Hepatocyte (in vitro differentiated cells): ENCODE measurements at regions not wholly inside any gene's neighbourhood (a gene's known extent, or its start where the extent isn't known, plus 50 kb on each side); places are given as distances from the start of the nearest gene placed in this dataset.
"Not testable (repeated sequence)": the region's sequence is repeated elsewhere in the genome, so short reads cannot be mapped to it uniquely, and the experiment has no call there.

Source experiments
- DNase-seq: peaks from one replicate; pipeline ENCODE4 v3.0.0-alpha.2; 2016; ENCODE audit warnings: low spot score
- H2AFZ ChIP-seq: fragments of 200-600 bp; sonication (generic); 2 replicates; pipeline ENCODE4 v1.6.0; 2016; ENCODE audit warnings: antibody characterized with exemption, mild to moderate bottlenecking
- H3K27ac ChIP-seq: fragments of 200-600 bp; sonication (generic); 2 replicates; pipeline ENCODE4 v1.5.1; 2016; ENCODE audit warnings: mild to moderate bottlenecking
- H3K27me3 ChIP-seq: fragments of 200-600 bp; sonication (generic); 2 replicates; pipeline ENCODE4 v1.6.1; 2016
- H3K36me3 ChIP-seq: fragments of 200-600 bp; sonication (generic); replicated peaks from 2 replicates; pipeline ENCODE4 v1.5.1; 2016; ENCODE audit warnings: low read depth; ENCODE audit not compliant: insufficient read depth
- H3K4me1 ChIP-seq: fragments of 200-600 bp; sonication (generic); 2 replicates; pipeline ENCODE4 v1.5.1; 2016; ENCODE audit warnings: mild to moderate bottlenecking, moderate library complexity; ENCODE audit not compliant: insufficient read depth
- H3K4me2 ChIP-seq: fragments of 200-600 bp; sonication (generic); 2 replicates; pipeline ENCODE4 v1.6.0; 2016
- H3K4me3 ChIP-seq: fragments of 200-600 bp; sonication (generic); 2 replicates; pipeline ENCODE4 v1.5.1; 2016; ENCODE audit warnings: mild to moderate bottlenecking
- H3K79me2 ChIP-seq: fragments of 200-600 bp; sonication (generic); 2 replicates; pipeline ENCODE4 v1.6.0; 2017; ENCODE audit warnings: mild to moderate bottlenecking
- H3K9me2 ChIP-seq: fragments of 200-600 bp; sonication (generic); replicated peaks from 2 replicates; pipeline ENCODE4 v1.6.0; 2017; ENCODE audit warnings: mild to moderate bottlenecking; ENCODE audit not compliant: insufficient read depth
- H3K9me3 ChIP-seq: fragments of 200-600 bp; sonication (generic); 2 replicates; pipeline ENCODE4 v1.5.1; 2016; ENCODE audit warnings: low read depth, mild to moderate bottlenecking
- H4K20me1 ChIP-seq: fragments of 200-600 bp; sonication (generic); 2 replicates; pipeline ENCODE4 v1.6.0; 2016; ENCODE audit warnings: mild to moderate bottlenecking; ENCODE audit not compliant: insufficient read depth, poor library complexity, severe bottlenecking
- CTCF ChIP-seq: fragments of 200-600 bp; sonication (generic); IDR thresholded peaks from 2 replicates; pipeline ENCODE4 v1.5.1; 2016; ENCODE audit warnings: antibody characterized with exemption, mild to moderate bottlenecking; ENCODE audit not compliant: poor library complexity
- EZH2 ChIP-seq: fragments of 200-600 bp; sonication (generic); IDR thresholded peaks from 2 replicates; pipeline ENCODE4 v1.6.1; 2016; ENCODE audit warnings: antibody characterized with exemption, mild to moderate bottlenecking, borderline replicate concordance
- EZH2phosphoT487 ChIP-seq: fragments of 200-600 bp; sonication (generic); IDR thresholded peaks from one replicate; pipeline ENCODE4 v1.6.1; 2018; ENCODE audit warnings: antibody characterized with exemption, mild to moderate bottlenecking, low read depth, moderate library complexity; ENCODE audit not compliant: unreplicated experiment, severe bottlenecking
- WGBS: methylation state at CpG from one replicate; pipeline ENCODE4 v1.1.6; 2016; ENCODE audit warnings: low lambda C conversion rate; ENCODE audit errors: missing lambda C conversion rate; 5-methylcytosine and 5-hydroxymethylcytosine counted together

DNA sequence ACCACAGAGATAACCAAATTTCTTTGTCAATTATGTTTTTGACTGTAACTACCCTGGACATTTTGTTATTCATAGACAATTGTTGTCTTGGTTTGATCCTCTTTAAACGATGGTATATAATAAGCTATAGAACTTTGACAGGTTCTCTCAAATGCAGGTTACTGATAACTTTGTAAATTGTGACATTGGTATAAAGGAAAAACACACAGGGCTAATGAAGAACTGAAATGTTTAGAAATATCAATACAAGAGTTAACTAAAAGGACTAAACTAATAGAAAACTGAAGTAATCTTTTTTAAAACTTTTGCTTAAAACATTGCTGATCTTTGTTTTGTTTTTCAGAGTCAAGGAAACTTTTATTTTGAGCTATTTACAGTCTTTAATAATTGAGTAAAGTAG lies 124.8 kb downstream of the TPBG start:
- no peak overlapping the region for H3K4me2 ChIP-seq
- no peaks in the 10 kb centered on the region for H3K79me2 ChIP-seq
- no peaks in the 10 kb centered on the region for H3K4me1 ChIP-seq
- no peak overlapping the region for H3K4me3 ChIP-seq
- H4K20me1 ChIP-seq, result no peaks in the 10 kb centered on the region
- H2AFZ ChIP-seq, result no peak overlapping the region
- H3K27me3 ChIP-seq, result no peaks in the 10 kb centered on the region
- H3K9me2 ChIP-seq, result no peaks in the 10 kb centered on the region
- TF ChIP-seq CTCF (no peak), EZH2phosphoT487 (no peak), EZH2 (no peak)
- no peaks in the 10 kb centered on the region for H3K36me3 ChIP-seq
- no peak for DNase-seq
- peaks cover 5% of the 10 kb centered on the region for H3K9me3 ChIP-seq
- H3K27ac ChIP-seq, result no peak overlapping the region
- WGBS, result 91% methylated on average over 1 of the region's 1 CpG

DNA sequence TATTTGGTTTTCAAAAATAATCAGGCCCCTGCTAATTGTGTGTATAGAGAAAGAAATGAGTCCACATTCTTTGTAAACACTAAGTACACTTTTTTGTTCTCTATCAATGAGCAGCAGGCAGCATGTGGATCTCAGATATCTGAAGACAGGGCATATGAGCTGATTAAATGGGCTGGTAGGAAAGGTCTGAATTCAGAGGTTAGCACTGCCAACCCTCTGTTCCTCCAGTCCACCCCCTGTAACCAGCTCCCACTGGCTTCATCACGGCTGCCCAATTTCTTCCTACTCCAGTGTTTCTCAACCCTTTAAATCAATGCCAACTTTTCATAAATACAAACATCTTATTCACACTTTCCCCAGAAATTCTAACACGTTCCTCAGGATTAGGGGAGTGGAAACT lies 128.5 kb downstream of the TPBG start:
- Histone ChIP-seq H4K20me1 (no peaks in the 10 kb centered on the region), H3K4me1 (no peaks in the 10 kb centered on the region), H3K9me2 (no peaks in the 10 kb centered on the region), H2AFZ (no peak overlapping the region), H3K9me3 (peaks cover 1% of the 10 kb centered on the region), H3K27me3 (no peaks in the 10 kb centered on the region), H3K4me2 (no peak overlapping the region), H3K27ac (no peak overlapping the region), H3K36me3 (no peaks in the 10 kb centered on the region), H3K79me2 (no peaks in the 10 kb centered on the region), H3K4me3 (no peak overlapping the region)
- 82% methylated on average over 2 of the region's 2 CpGs for WGBS
- TF ChIP-seq EZH2 (no peak), EZH2phosphoT487 (no peak), CTCF (no peak)
- no peak for DNase-seq

DNA sequence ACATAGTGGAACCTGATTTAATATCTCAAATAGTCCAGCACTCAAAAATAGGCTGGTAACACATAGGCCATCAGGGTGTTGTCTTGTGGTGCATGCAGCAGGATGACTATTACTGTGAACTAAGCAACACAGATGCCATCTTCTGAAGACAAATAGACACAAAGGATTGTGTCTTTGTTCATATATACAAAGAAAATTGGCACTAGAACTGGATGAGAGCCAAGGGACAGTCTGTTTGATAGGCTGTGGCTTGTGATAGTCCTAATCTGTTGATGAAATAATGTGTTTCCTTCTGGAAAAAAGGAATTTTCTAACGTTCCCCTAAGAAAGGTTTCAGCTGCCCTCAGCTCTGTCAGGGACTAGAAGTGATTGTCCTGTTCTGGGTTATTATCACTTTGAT lies 129.8 kb downstream of the TPBG start:
- Histone ChIP-seq H3K4me1 (no peaks in the 10 kb centered on the region), H3K27ac (no peak overlapping the region), H2AFZ (no peak overlapping the region), H3K4me3 (no peak overlapping the region), H3K36me3 (no peaks in the 10 kb centered on the region), H3K79me2 (no peaks in the 10 kb centered on the region), H3K9me3 (no peaks in the 10 kb centered on the region), H4K20me1 (no peaks in the 10 kb centered on the region), H3K27me3 (no peaks in the 10 kb centered on the region), H3K9me2 (no peaks in the 10 kb centered on the region), H3K4me2 (no peak overlapping the region)
- DNase-seq, result no peak
- TF ChIP-seq EZH2, result no peak
- WGBS, result 20% methylated on average over 1 of the region's 1 CpG

DNA sequence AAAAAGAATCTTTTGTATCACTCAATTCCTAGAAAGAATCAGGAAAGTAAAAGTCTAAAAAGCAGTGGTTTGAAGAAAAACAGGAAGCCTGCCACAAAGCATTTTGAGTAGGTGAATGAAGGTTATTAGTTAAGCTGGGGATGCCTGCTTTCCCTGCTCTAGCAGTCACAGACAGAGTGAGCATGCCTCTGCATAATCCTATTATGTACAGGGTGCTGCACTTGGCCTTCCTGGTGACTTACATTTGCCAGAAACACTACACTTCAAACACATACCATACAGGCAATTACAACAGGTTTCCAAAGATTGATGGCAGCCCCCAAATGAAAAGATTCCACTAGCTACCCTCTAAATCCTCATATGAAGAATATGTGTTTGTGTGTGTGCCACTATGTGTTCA lies 130.8 kb downstream of the TPBG start:
- Histone ChIP-seq H2AFZ (no peak overlapping the region), H3K27me3 (no peaks in the 10 kb centered on the region), H3K9me2 (no peaks in the 10 kb centered on the region), H3K36me3 (no peaks in the 10 kb centered on the region), H3K9me3 (no peaks in the 10 kb centered on the region), H3K4me2 (no peak overlapping the region), H3K4me1 (no peaks in the 10 kb centered on the region), H4K20me1 (no peaks in the 10 kb centered on the region), H3K27ac (no peak overlapping the region), H3K79me2 (no peaks in the 10 kb centered on the region), H3K4me3 (no peak overlapping the region)
- TF ChIP-seq CTCF (no peak), EZH2phosphoT487 (no peak), EZH2 (no peak)
- DNase-seq, result no peak

GRCh38 chr6:82501901-82502300 lies 138.3 kb downstream of the TPBG start:
- not testable (repeated sequence) for H3K27ac ChIP-seq, DNase-seq, H3K4me3 ChIP-seq, H3K9me3 ChIP-seq, H3K9me2 ChIP-seq, H2AFZ ChIP-seq, H3K4me1 ChIP-seq, H3K36me3 ChIP-seq, H3K4me2 ChIP-seq, H4K20me1 ChIP-seq, H3K79me2 ChIP-seq, H3K27me3 ChIP-seq
- 93% methylated on average over 5 of the region's 5 CpGs for WGBS
